ENCODE measurements at regions not wholly inside any gene's neighbourhood (a gene's known extent, or its start where the extent isn't known, plus 50 kb on each side); places are given as distances from the start of the nearest gene placed in this dataset.

DNA sequence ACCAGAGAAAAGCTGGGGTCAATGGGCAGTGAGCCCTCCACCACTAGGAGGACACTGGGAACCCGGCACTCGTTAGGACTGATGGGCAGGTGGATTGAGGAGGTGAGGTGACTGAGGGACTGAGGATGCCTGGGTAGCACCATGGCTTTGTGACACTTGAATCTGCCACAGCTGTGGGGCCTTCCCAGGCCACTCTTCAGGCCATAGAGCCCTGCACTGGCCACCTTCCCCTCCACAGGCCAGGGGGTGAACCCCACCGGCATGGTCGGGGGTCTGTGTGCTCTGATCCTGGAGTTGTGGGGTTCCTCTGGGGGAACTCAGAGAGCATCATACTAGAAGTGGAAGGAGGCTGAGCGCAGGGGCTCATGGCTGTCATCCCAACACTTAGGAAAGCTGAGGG, 423.5 kb downstream of the ZNF536 start:
- no peak for TF ChIP-seq EZH2 (IDR thresholded peaks at IDR 0.05; ENCODE audit: borderline replicate concordance)
- TF ChIP-seq, protein P1, sequence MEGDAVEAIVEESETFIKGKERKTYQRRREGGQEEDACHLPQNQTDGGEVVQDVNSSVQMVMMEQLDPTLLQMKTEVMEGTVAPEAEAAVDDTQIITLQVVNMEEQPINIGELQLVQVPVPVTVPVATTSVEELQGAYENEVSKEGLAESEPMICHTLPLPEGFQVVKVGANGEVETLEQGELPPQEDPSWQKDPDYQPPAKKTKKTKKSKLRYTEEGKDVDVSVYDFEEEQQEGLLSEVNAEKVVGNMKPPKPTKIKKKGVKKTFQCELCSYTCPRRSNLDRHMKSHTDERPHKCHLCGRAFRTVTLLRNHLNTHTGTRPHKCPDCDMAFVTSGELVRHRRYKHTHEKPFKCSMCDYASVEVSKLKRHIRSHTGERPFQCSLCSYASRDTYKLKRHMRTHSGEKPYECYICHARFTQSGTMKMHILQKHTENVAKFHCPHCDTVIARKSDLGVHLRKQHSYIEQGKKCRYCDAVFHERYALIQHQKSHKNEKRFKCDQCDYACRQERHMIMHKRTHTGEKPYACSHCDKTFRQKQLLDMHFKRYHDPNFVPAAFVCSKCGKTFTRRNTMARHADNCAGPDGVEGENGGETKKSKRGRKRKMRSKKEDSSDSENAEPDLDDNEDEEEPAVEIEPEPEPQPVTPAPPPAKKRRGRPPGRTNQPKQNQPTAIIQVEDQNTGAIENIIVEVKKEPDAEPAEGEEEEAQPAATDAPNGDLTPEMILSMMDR (IDR thresholded peaks at IDR 0.05; ENCODE audit: poor library complexity) = no peak

Measured in hepatocyte (in vitro differentiated cells).